CD14-positive monocyte (primary cell): ENCODE measurements at regions not wholly inside any gene's neighbourhood (a gene's known extent, or its start where the extent isn't known, plus 50 kb on each side); places are given as distances from the start of the nearest gene placed in this dataset.

Experiments
- DNase-seq, 3 donors: peaks; one replicate each; pipeline ENCODE4 v3.0.0-alpha.2; 2011 to 2022
- H2AFZ ChIP-seq: 2 replicates; pipeline ENCODE4 v1.6.0; 2012; ENCODE audit warnings: mild to moderate bottlenecking, low read depth, low read length, inconsistent platforms; ENCODE audit not compliant: insufficient read depth, poor library complexity, severe bottlenecking
- H3K27ac ChIP-seq, 2 donors: 1 replicate in 1 of 2; 2 replicates in 1 of 2; pipeline ENCODE4 v1.5.1; 2012 to 2013; ENCODE audit warnings: low read length in 2 of 2, control low read depth in 1 of 2, inconsistent platforms in 1 of 2, low read depth in 1 of 2, mild to moderate bottlenecking in 1 of 2
- H3K27me3 ChIP-seq, 2 donors: one replicate each; pipeline versions ENCODE4 v1.6.0 to v1.6.1; 2011 to 2013; ENCODE audit warnings: low read length in 2 of 2; ENCODE audit not compliant: control insufficient read depth in 2 of 2, insufficient read depth in 2 of 2
- H3K36me3 ChIP-seq, 2 donors: replicated peaks in 1 of 2; 1 replicate in 1 of 2; 2 replicates in 1 of 2; pipeline versions ENCODE4 v1.5.1 to v1.6.1; 2012 to 2013; ENCODE audit warnings: low read length in 2 of 2, control low read depth in 1 of 2, inconsistent platforms in 1 of 2, mild to moderate bottlenecking in 1 of 2; ENCODE audit not compliant: insufficient read depth in 2 of 2, control insufficient read depth in 1 of 2
- H3K4me1 ChIP-seq, 2 donors: 1 replicate in 1 of 2; 2 replicates in 1 of 2; pipeline versions ENCODE4 v1.5.1 to v1.6.1; 2012 to 2013; ENCODE audit warnings: low read length in 2 of 2, control low read depth in 1 of 2, inconsistent platforms in 1 of 2, mild to moderate bottlenecking in 1 of 2, moderate library complexity in 1 of 2; ENCODE audit not compliant: insufficient read depth in 2 of 2, control insufficient read depth in 1 of 2
- H3K4me2 ChIP-seq: replicated peaks from 2 replicates; pipeline ENCODE3; 2012; ENCODE audit warnings: low read length, moderate library complexity, mild to moderate bottlenecking; ENCODE audit not compliant: poor library complexity, severe bottlenecking; ENCODE audit errors: extremely low read depth
- H3K4me3 ChIP-seq, 3 experiments: fragments of 200-600 bp in 1 of 3; sonication (generic) in 1 of 3; replicated peaks in 1 of 3; 1 replicate in 2 of 3; 2 replicates in 1 of 3; pipeline ENCODE4 v1.5.1; 2011 to 2013; ENCODE audit warnings: low read length in 3 of 3, mild to moderate bottlenecking in 3 of 3, control low read depth in 2 of 3, low read depth in 2 of 3, inconsistent platforms in 1 of 3, moderate library complexity in 1 of 3
- H3K79me2 ChIP-seq: 2 replicates; pipeline ENCODE4 v1.6.0; 2012; ENCODE audit warnings: mild to moderate bottlenecking, control low read depth, inconsistent platforms, low read length, moderate library complexity; ENCODE audit not compliant: insufficient read depth
- H3K9ac ChIP-seq: 2 replicates; pipeline ENCODE4 v1.6.0; 2017; ENCODE audit warnings: low read length, mild to moderate bottlenecking; ENCODE audit not compliant: insufficient read depth, poor library complexity, severe bottlenecking
- H3K9me3 ChIP-seq, 2 donors: replicated peaks in 1 of 2; 1 replicate in 1 of 2; 2 replicates in 1 of 2; pipeline versions ENCODE4 v1.5.1 to v1.6.1; 2012 to 2013; ENCODE audit warnings: low read length in 2 of 2, control low read depth in 1 of 2; ENCODE audit not compliant: control insufficient read depth in 1 of 2, insufficient read depth in 1 of 2
- H4K20me1 ChIP-seq: 2 replicates; pipeline ENCODE4 v1.6.0; 2012; ENCODE audit warnings: mild to moderate bottlenecking, low read length, control low read depth, moderate library complexity; ENCODE audit not compliant: insufficient read depth
- H3K27ac Mint-ChIP-seq, 7 donors: one replicate each; pipeline ENCODE4 v1.8.0; 2020; ENCODE audit warnings: mild to moderate bottlenecking in 7 of 7, mixed read lengths in 7 of 7, moderate library complexity in 6 of 7, inconsistent platforms in 2 of 7
- H3K27me3 Mint-ChIP-seq, 3 donors: one replicate each; pipeline ENCODE4 v1.8.0; 2021 to 2022; ENCODE audit warnings: low read depth in 3 of 3, mild to moderate bottlenecking in 3 of 3, mixed read lengths in 3 of 3, moderate library complexity in 3 of 3, inconsistent platforms in 1 of 3
- H3K36me3 Mint-ChIP-seq, 2 donors: one replicate each; pipeline ENCODE4 v1.8.0; 2020; ENCODE audit warnings: mixed read lengths in 2 of 2, inconsistent platforms in 1 of 2, mild to moderate bottlenecking in 1 of 2
- H3K4me1 Mint-ChIP-seq: one replicate; pipeline ENCODE4 v1.8.0; 2020; ENCODE audit warnings: mild to moderate bottlenecking, mixed read lengths
- H3K4me3 Mint-ChIP-seq, 2 donors: one replicate each; pipeline ENCODE4 v1.8.0; 2020; ENCODE audit warnings: mild to moderate bottlenecking in 2 of 2, mixed read lengths in 2 of 2, moderate library complexity in 1 of 2
- H3K9me3 Mint-ChIP-seq, 7 donors: one replicate each; pipeline ENCODE4 v1.8.0; 2020 to 2022; ENCODE audit warnings: mixed read lengths in 7 of 7, mild to moderate bottlenecking in 6 of 7, moderate library complexity in 6 of 7, inconsistent platforms in 2 of 7
- CTCF ChIP-seq: fragments of 200-600 bp; IDR thresholded peaks from one replicate; pipeline ENCODE4 v1.8.0; 2022; ENCODE audit warnings: antibody characterized with exemption, mild to moderate bottlenecking
- WGBS: methylation state at CpG from one replicate; pipeline ENCODE4 v1.1.5; 2013; ENCODE audit warnings: missing lambda C conversion rate; ENCODE audit not compliant: insufficient coverage; 5-methylcytosine and 5-hydroxymethylcytosine counted together
- intact Hi-C, 2 donors: fragments of 100-400 bp; cut with micrococcal nuclease; formaldehyde crosslinking; loops; one replicate each; pipeline versions ENCODE4 v1.15.0 to v1.15.1; 2023

- no peaks in the 10 kb centered on the region for H3K79me2 ChIP-seq
- no peaks in the 10 kb centered on the region for H4K20me1 ChIP-seq
- no peaks in the 10 kb centered on the region for H3K27me3 ChIP-seq
- no peaks in the 10 kb centered on the region for H3K4me1 Mint-ChIP-seq
- H3K36me3 ChIP-seq = no peaks in the 10 kb centered on the region
- no peak for TF ChIP-seq CTCF
- peaks cover 0 to under 1% (median 0%) of the 10 kb centered on the region in 7 donors for H3K9me3 Mint-ChIP-seq
- WGBS = 53% methylated on average over 2 of the region's 4 CpGs
- no peaks in the 10 kb centered on the region for H3K9me3 ChIP-seq
- H3K36me3 Mint-ChIP-seq = no peaks in the 10 kb centered on the region
- no peak overlapping the region for H3K4me3 Mint-ChIP-seq
- no peak overlapping the region for H3K9ac ChIP-seq
- H3K4me3 ChIP-seq = no peak overlapping the region
- H3K27ac Mint-ChIP-seq = no peak overlapping the region
- no peaks in the 10 kb centered on the region for H3K4me1 ChIP-seq
- H2AFZ ChIP-seq = no peak overlapping the region
- DNase-seq = no peak
- peaks cover 0 to 6% (median 3%) of the 10 kb centered on the region in 3 donors for H3K27me3 Mint-ChIP-seq
- H3K27ac ChIP-seq = no peak overlapping the region
- intact Hi-C loops = no loop called here
- no peak overlapping the region for H3K4me2 ChIP-seq
These were observed 316.7 kb downstream of the OTUD1 start for GRCh38 chr10:23755556-23755955.

- no peak for TF ChIP-seq CTCF
- Histone ChIP-seq H3K36me3 (no peaks in the 10 kb centered on the region), H3K9ac (no peak overlapping the region), H3K9me3 (peaks cover 0 to 10% of the 10 kb centered on the region in 2 donors), H3K79me2 (no peaks in the 10 kb centered on the region), H3K4me1 (no peaks in the 10 kb centered on the region), H3K4me2 (no peak overlapping the region), H2AFZ (no peak overlapping the region), H3K27me3 (no peaks in the 10 kb centered on the region), H3K4me3 (no peak overlapping the region), H4K20me1 (no peaks in the 10 kb centered on the region), H3K27ac (no peak overlapping the region)
- no CpG with 5 or more reads among the region's 1 CpG for WGBS
- Mint-ChIP-seq H3K4me3 (no peak overlapping the region), H3K27ac (no peak overlapping the region), H3K36me3 (no peaks in the 10 kb centered on the region), H3K27me3 (peaks cover 0 to 7% (median 0%) of the 10 kb centered on the region in 3 donors), H3K4me1 (no peaks in the 10 kb centered on the region), H3K9me3 (peaks cover 5 to 24% (median 12%) of the 10 kb centered on the region in 7 donors)
- no peak for DNase-seq
- intact Hi-C loops = no loop called here
These were observed 329.4 kb downstream of the OTUD1 start for GRCh38 chr10:23768281-23768680.
